HepG2 (cell line): ENCODE measurements at regions not wholly inside any gene's neighbourhood (a gene's known extent, or its start where the extent isn't known, plus 50 kb on each side); places are given as distances from the start of the nearest gene placed in this dataset.

ENCODE experiments used
- AGO2 ChIP-seq: fragments of 200-400 bp; formaldehyde crosslinking; optimal IDR thresholded peaks from 2 replicates; pipeline ENCODE3; 2017; ENCODE audit warnings: mild to moderate bottlenecking, low read depth, low read length, moderate library complexity
- ARNT2 ChIP-seq: sonication (generic); formaldehyde crosslinking; IDR thresholded peaks from 2 replicates; pipeline ENCODE4 v1.8.0; 2022; ENCODE audit warnings: mild to moderate bottlenecking, low read depth, missing genetic modification reagents, moderate library complexity
- FOXK1 ChIP-seq: sonication (generic); formaldehyde crosslinking; IDR thresholded peaks from 2 replicates; pipeline ENCODE4 v1.4.0; 2020; ENCODE audit warnings: low read depth, missing genetic modification reagents, borderline replicate concordance
- GFI1 ChIP-seq: sonication (generic); formaldehyde crosslinking; IDR thresholded peaks from 2 replicates; pipeline ENCODE4 v1.5.0; 2020; ENCODE audit warnings: missing genetic modification reagents, mild to moderate bottlenecking, borderline replicate concordance
- GLI4 ChIP-seq: sonication (generic); formaldehyde crosslinking; IDR thresholded peaks from 2 replicates; pipeline ENCODE4 v1.5.1; 2020; ENCODE audit warnings: missing genetic modification reagents, mild to moderate bottlenecking, moderate library complexity, borderline replicate concordance
- HOXA5 ChIP-seq: sonication (generic); formaldehyde crosslinking; IDR thresholded peaks from 2 replicates; pipeline ENCODE4 v1.4.0; 2020; ENCODE audit warnings: missing genetic modification reagents
- MBD4 ChIP-seq: IDR thresholded peaks from 2 replicates; pipeline ENCODE4 v1.6.1; 2012; ENCODE audit warnings: low read length, inconsistent platforms, borderline replicate concordance
- PHF20 ChIP-seq: sonication (generic); formaldehyde crosslinking; IDR thresholded peaks from 2 replicates; pipeline ENCODE4 v1.5.0; 2020; ENCODE audit warnings: mild to moderate bottlenecking, missing genetic modification reagents
- RFXANK ChIP-seq: IDR thresholded peaks from 2 replicates; pipeline ENCODE4 v1.6.1; 2016
- SP140L ChIP-seq: sonication (generic); formaldehyde crosslinking; IDR thresholded peaks from 2 replicates; pipeline ENCODE4 v1.4.0; 2020; ENCODE audit warnings: missing genetic modification reagents, borderline replicate concordance
- STAG1 ChIP-seq: sonication (generic); formaldehyde crosslinking; IDR thresholded peaks from 2 replicates; pipeline ENCODE4 v1.4.0; 2020; ENCODE audit warnings: missing genetic modification reagents
- TAF15 ChIP-seq: fragments of 200-400 bp; formaldehyde crosslinking; IDR thresholded peaks from one replicate; pipeline ENCODE4 v1.6.1; 2018; ENCODE audit warnings: mild to moderate bottlenecking, low read depth, low read length; ENCODE audit not compliant: poor library complexity, severe bottlenecking
- ZBTB20 ChIP-seq: sonication (generic); formaldehyde crosslinking; IDR thresholded peaks from 2 replicates; pipeline ENCODE4 v1.8.1; 2023; ENCODE audit warnings: missing genetic modification reagents, low read depth, mild to moderate bottlenecking, borderline replicate concordance
- ZFYVE20 ChIP-seq: sonication (generic); formaldehyde crosslinking; IDR thresholded peaks from 2 replicates; pipeline ENCODE4 v1.8.0; 2023; ENCODE audit warnings: low read depth, mild to moderate bottlenecking, moderate library complexity, missing genetic modification reagents, borderline replicate concordance
- ZNF143 ChIP-seq: sonication (generic); formaldehyde crosslinking; IDR thresholded peaks from 2 replicates; pipeline ENCODE4 v1.4.0; 2020; ENCODE audit warnings: missing genetic modification reagents
- ZNF468 ChIP-seq: sonication (generic); formaldehyde crosslinking; IDR thresholded peaks from 2 replicates; pipeline ENCODE4 v1.8.0; 2022; ENCODE audit warnings: mild to moderate bottlenecking, moderate library complexity, missing genetic modification reagents
- ZNF563 ChIP-seq: sonication (generic); formaldehyde crosslinking; IDR thresholded peaks from 2 replicates; pipeline ENCODE4 v1.8.0; 2022; ENCODE audit warnings: mild to moderate bottlenecking, moderate library complexity, missing genetic modification reagents
- ZNF564 ChIP-seq: sonication (generic); formaldehyde crosslinking; IDR thresholded peaks from 2 replicates; pipeline ENCODE4 v1.8.1; 2023; ENCODE audit warnings: mild to moderate bottlenecking, missing genetic modification reagents
- ZNF569 ChIP-seq: sonication (generic); formaldehyde crosslinking; IDR thresholded peaks from 2 replicates; pipeline ENCODE4 v1.5.0; 2020; ENCODE audit warnings: mild to moderate bottlenecking, missing genetic modification reagents, moderate library complexity, borderline replicate concordance
- TF ChIP-seq, protein P1 (sequence below): sonication (generic); formaldehyde crosslinking; IDR thresholded peaks from 2 replicates; pipeline ENCODE4 v1.4.0; 2020; ENCODE audit warnings: missing genetic modification reagents, borderline replicate concordance
- TF ChIP-seq, protein P2 (sequence below): sonication (generic); formaldehyde crosslinking; IDR thresholded peaks from 2 replicates; pipeline ENCODE4 v1.4.0; 2020; ENCODE audit warnings: missing genetic modification reagents
- TF ChIP-seq, protein P3 (sequence below): sonication (generic); formaldehyde crosslinking; IDR thresholded peaks from 2 replicates; pipeline ENCODE4 v1.5.0; 2020; ENCODE audit warnings: mild to moderate bottlenecking, missing genetic modification reagents, moderate library complexity

GRCh38 chr14:53306267-53306721 is 153.2 kb upstream of the DDHD1 start (continued):
- TF ChIP-seq ARNT2, result no peak
- TF ChIP-seq ZNF563 (CRISPR knock-in tag), result no peak
- TF ChIP-seq, protein P1, sequence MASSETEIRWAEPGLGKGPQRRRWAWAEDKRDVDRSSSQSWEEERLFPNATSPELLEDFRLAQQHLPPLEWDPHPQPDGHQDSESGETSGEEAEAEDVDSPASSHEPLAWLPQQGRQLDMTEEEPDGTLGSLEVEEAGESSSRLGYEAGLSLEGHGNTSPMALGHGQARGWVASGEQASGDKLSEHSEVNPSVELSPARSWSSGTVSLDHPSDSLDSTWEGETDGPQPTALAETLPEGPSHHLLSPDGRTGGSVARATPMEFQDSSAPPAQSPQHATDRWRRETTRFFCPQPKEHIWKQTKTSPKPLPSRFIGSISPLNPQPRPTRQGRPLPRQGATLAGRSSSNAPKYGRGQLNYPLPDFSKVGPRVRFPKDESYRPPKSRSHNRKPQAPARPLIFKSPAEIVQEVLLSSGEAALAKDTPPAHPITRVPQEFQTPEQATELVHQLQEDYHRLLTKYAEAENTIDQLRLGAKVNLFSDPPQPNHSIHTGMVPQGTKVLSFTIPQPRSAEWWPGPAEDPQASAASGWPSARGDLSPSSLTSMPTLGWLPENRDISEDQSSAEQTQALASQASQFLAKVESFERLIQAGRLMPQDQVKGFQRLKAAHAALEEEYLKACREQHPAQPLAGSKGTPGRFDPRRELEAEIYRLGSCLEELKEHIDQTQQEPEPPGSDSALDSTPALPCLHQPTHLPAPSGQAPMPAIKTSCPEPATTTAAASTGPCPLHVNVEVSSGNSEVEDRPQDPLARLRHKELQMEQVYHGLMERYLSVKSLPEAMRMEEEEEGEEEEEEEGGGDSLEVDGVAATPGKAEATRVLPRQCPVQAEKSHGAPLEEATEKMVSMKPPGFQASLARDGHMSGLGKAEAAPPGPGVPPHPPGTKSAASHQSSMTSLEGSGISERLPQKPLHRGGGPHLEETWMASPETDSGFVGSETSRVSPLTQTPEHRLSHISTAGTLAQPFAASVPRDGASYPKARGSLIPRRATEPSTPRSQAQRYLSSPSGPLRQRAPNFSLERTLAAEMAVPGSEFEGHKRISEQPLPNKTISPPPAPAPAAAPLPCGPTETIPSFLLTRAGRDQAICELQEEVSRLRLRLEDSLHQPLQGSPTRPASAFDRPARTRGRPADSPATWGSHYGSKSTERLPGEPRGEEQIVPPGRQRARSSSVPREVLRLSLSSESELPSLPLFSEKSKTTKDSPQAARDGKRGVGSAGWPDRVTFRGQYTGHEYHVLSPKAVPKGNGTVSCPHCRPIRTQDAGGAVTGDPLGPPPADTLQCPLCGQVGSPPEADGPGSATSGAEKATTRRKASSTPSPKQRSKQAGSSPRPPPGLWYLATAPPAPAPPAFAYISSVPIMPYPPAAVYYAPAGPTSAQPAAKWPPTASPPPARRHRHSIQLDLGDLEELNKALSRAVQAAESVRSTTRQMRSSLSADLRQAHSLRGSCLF (CRISPR knock-in tag), result no peak
- no peak for TF ChIP-seq GFI1 (CRISPR knock-in tag)
- no peak for TF ChIP-seq MBD4
- TF ChIP-seq HOXA5 (CRISPR knock-in tag), result no peak
- TF ChIP-seq FOXK1 (CRISPR knock-in tag), result no peak
- TF ChIP-seq GLI4, result 0 out of 2 replicates have a peak, but pooled peaks have one; percentile 30
- TF ChIP-seq STAG1 (CRISPR knock-in tag), result peak; percentile 76
- no peak for TF ChIP-seq ZNF564 (CRISPR knock-in tag)
- TF ChIP-seq ZBTB20 (CRISPR knock-in tag), result no peak
- no peak for TF ChIP-seq ZFYVE20
- TF ChIP-seq AGO2, result no peak
- TF ChIP-seq ZNF468 (CRISPR knock-in tag), result no peak
- TF ChIP-seq, protein P2, sequence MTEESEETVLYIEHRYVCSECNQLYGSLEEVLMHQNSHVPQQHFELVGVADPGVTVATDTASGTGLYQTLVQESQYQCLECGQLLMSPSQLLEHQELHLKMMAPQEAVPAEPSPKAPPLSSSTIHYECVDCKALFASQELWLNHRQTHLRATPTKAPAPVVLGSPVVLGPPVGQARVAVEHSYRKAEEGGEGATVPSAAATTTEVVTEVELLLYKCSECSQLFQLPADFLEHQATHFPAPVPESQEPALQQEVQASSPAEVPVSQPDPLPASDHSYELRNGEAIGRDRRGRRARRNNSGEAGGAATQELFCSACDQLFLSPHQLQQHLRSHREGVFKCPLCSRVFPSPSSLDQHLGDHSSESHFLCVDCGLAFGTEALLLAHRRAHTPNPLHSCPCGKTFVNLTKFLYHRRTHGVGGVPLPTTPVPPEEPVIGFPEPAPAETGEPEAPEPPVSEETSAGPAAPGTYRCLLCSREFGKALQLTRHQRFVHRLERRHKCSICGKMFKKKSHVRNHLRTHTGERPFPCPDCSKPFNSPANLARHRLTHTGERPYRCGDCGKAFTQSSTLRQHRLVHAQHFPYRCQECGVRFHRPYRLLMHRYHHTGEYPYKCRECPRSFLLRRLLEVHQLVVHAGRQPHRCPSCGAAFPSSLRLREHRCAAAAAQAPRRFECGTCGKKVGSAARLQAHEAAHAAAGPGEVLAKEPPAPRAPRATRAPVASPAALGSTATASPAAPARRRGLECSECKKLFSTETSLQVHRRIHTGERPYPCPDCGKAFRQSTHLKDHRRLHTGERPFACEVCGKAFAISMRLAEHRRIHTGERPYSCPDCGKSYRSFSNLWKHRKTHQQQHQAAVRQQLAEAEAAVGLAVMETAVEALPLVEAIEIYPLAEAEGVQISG, result no peak
- TF ChIP-seq ZNF143, result no peak
- TF ChIP-seq PHF20 (CRISPR knock-in tag), result no peak
- no peak for TF ChIP-seq ZNF569 (CRISPR knock-in tag)
- TF ChIP-seq RFXANK, result no peak
- TF ChIP-seq, protein P3, sequence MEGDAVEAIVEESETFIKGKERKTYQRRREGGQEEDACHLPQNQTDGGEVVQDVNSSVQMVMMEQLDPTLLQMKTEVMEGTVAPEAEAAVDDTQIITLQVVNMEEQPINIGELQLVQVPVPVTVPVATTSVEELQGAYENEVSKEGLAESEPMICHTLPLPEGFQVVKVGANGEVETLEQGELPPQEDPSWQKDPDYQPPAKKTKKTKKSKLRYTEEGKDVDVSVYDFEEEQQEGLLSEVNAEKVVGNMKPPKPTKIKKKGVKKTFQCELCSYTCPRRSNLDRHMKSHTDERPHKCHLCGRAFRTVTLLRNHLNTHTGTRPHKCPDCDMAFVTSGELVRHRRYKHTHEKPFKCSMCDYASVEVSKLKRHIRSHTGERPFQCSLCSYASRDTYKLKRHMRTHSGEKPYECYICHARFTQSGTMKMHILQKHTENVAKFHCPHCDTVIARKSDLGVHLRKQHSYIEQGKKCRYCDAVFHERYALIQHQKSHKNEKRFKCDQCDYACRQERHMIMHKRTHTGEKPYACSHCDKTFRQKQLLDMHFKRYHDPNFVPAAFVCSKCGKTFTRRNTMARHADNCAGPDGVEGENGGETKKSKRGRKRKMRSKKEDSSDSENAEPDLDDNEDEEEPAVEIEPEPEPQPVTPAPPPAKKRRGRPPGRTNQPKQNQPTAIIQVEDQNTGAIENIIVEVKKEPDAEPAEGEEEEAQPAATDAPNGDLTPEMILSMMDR, result peak; percentile 80
- no peak for TF ChIP-seq SP140L (CRISPR knock-in tag)
- TF ChIP-seq TAF15, result no peak
